Nucleus accumbens (tissue), 56 donors: ENCODE measurements at regions not wholly inside any gene's neighbourhood (a gene's known extent, or its start where the extent isn't known, plus 50 kb on each side); places are given as distances from the start of the nearest gene placed in this dataset.

Experiments
- DNase-seq, 56 donors: peaks; one replicate each; lab custom pipeline; 2025; lab: John Stamatoyannopoulos, UW

- no peak for DNase-seq
These were observed 183.9 kb downstream of the DLL1 start for GRCh38 chr6:170106906-170107525.

GRCh38 chr6:170102582-170103481 is 188.0 kb downstream of the DLL1 start:
- no peak for DNase-seq

- no peak for DNase-seq
These were observed 188.8 kb downstream of the DLL1 start for GRCh38 chr6:170102038-170102437.

- DNase-seq: no peak
These were observed 189.4 kb downstream of the DLL1 start for GRCh38 chr6:170101281-170102035.

GRCh38 chr6:170100046-170100445 is 190.8 kb downstream of the DLL1 start:
- DNase-seq: no peak

GRCh38 chr6:170099387-170099786 is 191.5 kb downstream of the DLL1 start:
- no peak for DNase-seq

GRCh38 chr6:170098428-170099170 is 192.3 kb downstream of the DLL1 start:
- no peak for DNase-seq

GRCh38 chr6:170097505-170098427 is 193.1 kb downstream of the DLL1 start:
- DNase-seq: no peak

- no peak for DNase-seq
These were observed 193.9 kb downstream of the DLL1 start for GRCh38 chr6:170096803-170097504.

GRCh38 chr6:170096191-170096802 is 194.6 kb downstream of the DLL1 start:
- DNase-seq: no peak

GRCh38 chr6:170095273-170095981 is 195.5 kb downstream of the DLL1 start:
- DNase-seq: no peak

- DNase-seq: no peak
These were observed 196.1 kb downstream of the DLL1 start for GRCh38 chr6:170094686-170095272.

GRCh38 chr6:170093658-170094596 is 197.0 kb downstream of the DLL1 start:
- DNase-seq: no peak

GRCh38 chr6:170093276-170093657 is 197.6 kb downstream of the DLL1 start:
- DNase-seq: peak in 2 of 56 donors; percentile 37 to 40

GRCh38 chr6:170092826-170093225 is 198.1 kb downstream of the DLL1 start:
- peak in 5 of 56 donors; percentile 17 to 42 (median 31) for DNase-seq
